ENCODE measurements at regions not wholly inside any gene's neighbourhood (a gene's known extent, or its start where the extent isn't known, plus 50 kb on each side); places are given as distances from the start of the nearest gene placed in this dataset.

GRCh38 chr13:58955546-58956385, 1208.0 kb downstream of the DIAPH3 start (continued):
- TF ChIP-seq MLLT1 (IDR thresholded peaks at IDR 0.05), result peak; percentile 84
- peak; percentile 76 to 81; a peak in 3 of 4 replicates for TF ChIP-seq BHLHE40 (IDR thresholded peaks at IDR 0.05; ENCODE audit: borderline replicate concordance in 1 of 2, low read depth in 2 of 2, low read length in 1 of 2)
- TF ChIP-seq CUX1 (IDR thresholded peaks at IDR 0.05; ENCODE audit: insufficient replicate concordance, low read depth, low read length), result peak; percentile 85
- no peak for TF ChIP-seq SREBF2 (IDR thresholded peaks at IDR 0.05; ENCODE audit: low read length)
- 0 out of 2 replicates have a peak, but pooled peaks have one; percentile 36 for TF ChIP-seq TCF12 (IDR thresholded peaks at IDR 0.05; ENCODE audit: low read depth, low read length)
- TF ChIP-seq CEBPZ (IDR thresholded peaks at IDR 0.05; ENCODE audit: low read depth, low read length), result no peak
- TF ChIP-seq STAT3 (IDR thresholded peaks at IDR 0.05; ENCODE audit: low read depth, low read length), result peak; percentile 95
- no peak for TF ChIP-seq ZNF384 (IDR thresholded peaks at IDR 0.05; ENCODE audit: borderline replicate concordance, low read depth, low read length)
- peak; percentile 62 for TF ChIP-seq ATF2 (IDR thresholded peaks at IDR 0.05; ENCODE audit: low read length)
- peak; percentile 99 for TF ChIP-seq NR2F1 (conservative IDR thresholded peaks at IDR 0.05)
- no peak for TF ChIP-seq POLR2AphosphoS2 (IDR thresholded peaks at IDR 0.05; ENCODE audit: low read depth, low read length)
- TF ChIP-seq NKRF (conservative IDR thresholded peaks at IDR 0.05), result 0 out of 2 replicates have a peak, but pooled peaks have one; percentile 15
- 0 out of 2 replicates have a peak, but pooled peaks have one; percentile 9 for TF ChIP-seq CBX5 (IDR thresholded peaks at IDR 0.05; ENCODE audit: low read depth)
- no peak for TF ChIP-seq SMAD5 (IDR thresholded peaks at IDR 0.05; ENCODE audit: low read depth)
